ENCODE measurements at regions not wholly inside any gene's neighbourhood (a gene's known extent, or its start where the extent isn't known, plus 50 kb on each side); places are given as distances from the start of the nearest gene placed in this dataset.

GRCh38 chr2:199186301-199186751 is 271.4 kb downstream of the SATB2 start:
- no peak for TF ChIP-seq SMAD4 (CRISPR knock-in tag; conservative IDR thresholded peaks at IDR 0.05)
- TF ChIP-seq, protein P1, sequence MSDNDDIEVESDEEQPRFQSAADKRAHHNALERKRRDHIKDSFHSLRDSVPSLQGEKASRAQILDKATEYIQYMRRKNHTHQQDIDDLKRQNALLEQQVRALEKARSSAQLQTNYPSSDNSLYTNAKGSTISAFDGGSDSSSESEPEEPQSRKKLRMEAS (CRISPR knock-in tag; IDR thresholded peaks at IDR 0.05) = no peak
- TF ChIP-seq YBX1 (IDR thresholded peaks at IDR 0.05) = no peak
- TF ChIP-seq KDM4B (IDR thresholded peaks at IDR 0.05; ENCODE audit: borderline replicate concordance in 2 of 2, low read depth in 1 of 2) = no peak
- TF ChIP-seq CTCF (IDR thresholded peaks at IDR 0.05 in 2 of 3, conservative IDR thresholded peaks at IDR 0.05 in 1 of 3; ENCODE audit: insufficient read depth in 2 of 3, low read depth in 1 of 3, low read length in 3 of 3) = no peak
- no peak for TF ChIP-seq ZKSCAN8 (CRISPR knock-in tag; IDR thresholded peaks at IDR 0.05)
- TF ChIP-seq CBX3 (IDR thresholded peaks at IDR 0.05; ENCODE audit: borderline replicate concordance in 1 of 2, low read length in 2 of 2) = no peak
- TF ChIP-seq SMC3 (conservative IDR thresholded peaks at IDR 0.05; ENCODE audit: insufficient read depth, low read depth, low read length) = no peak
- TF ChIP-seq ZNF76 (CRISPR knock-in tag; IDR thresholded peaks at IDR 0.05; ENCODE audit: borderline replicate concordance) = no peak
